ENCODE measurements at regions not wholly inside any gene's neighbourhood (a gene's known extent, or its start where the extent isn't known, plus 50 kb on each side); places are given as distances from the start of the nearest gene placed in this dataset.

GRCh38 chr7:113370910-113371309, 252.6 kb upstream of the SMIM30 start:
- CTCF ChIA-PET, result no interaction called here
- RAD21 ChIA-PET (ENCODE audit: unreplicated experiment), result no interaction called here
- in situ Hi-C loops (cut with MboI), result no loop called here
- no peaks in the 10 kb centered on the region for H4K20me1 ChIP-seq (ENCODE audit: control insufficient read depth, insufficient read depth)
- no peaks in the 10 kb centered on the region for H3K36me3 ChIP-seq (ENCODE audit: control insufficient read depth in 2 of 2, insufficient read depth in 2 of 2, low read length in 1 of 2)
- H3K27ac ChIP-seq (ENCODE audit: control insufficient read depth, insufficient read depth), result no peak overlapping the region
- ATAC-seq (no peak), DNase-seq (ENCODE audit: low read depth, low spot score) (no peak), FAIRE-seq (no peak)
- BruUV-seq (replicated peaks), result no TSS peak
- no peaks in the 10 kb centered on the region for H3K9me3 ChIP-seq (replicated peaks; ENCODE audit: control insufficient read depth, insufficient read depth, low read length)
- no peaks in the 10 kb centered on the region for H3K4me1 ChIP-seq (ENCODE audit: control insufficient read depth, insufficient read depth, low read length)
- H3K79me2 ChIP-seq (ENCODE audit: control insufficient read depth, insufficient read depth, low read length), result no peaks in the 10 kb centered on the region
- SMC1A ChIA-PET (ENCODE audit: uncharacterized antibody, unreplicated experiment), result interaction anchor here (1.5 kb wide), 1 partner anchor 9 kb away, joined by 4 read pairs; no protein-coding TSS in a partner anchor
- 75% methylated on average over 1 of the region's 2 CpGs for WGBS (ENCODE audit: insufficient coverage, insufficient replicate concordance, low lambda C conversion rate, missing lambda C conversion rate)
- POLR2A ChIA-PET, result no interaction called here
- no peak overlapping the region for H3K4me3 ChIP-seq
- TF ChIP-seq ASH2L (IDR thresholded peaks at IDR 0.05; ENCODE audit: borderline replicate concordance, low read depth) (no peak), MAX (IDR thresholded peaks at IDR 0.05; ENCODE audit: low read depth, low read length) (no peak), STAT1 (conservative IDR thresholded peaks at IDR 0.05) (no peak), CHD1 (IDR thresholded peaks at IDR 0.05; ENCODE audit: low read depth, low read length) (no peak), KLF5 (IDR thresholded peaks at IDR 0.05; ENCODE audit: partially characterized antibody) (no peak), DPF2 (IDR thresholded peaks at IDR 0.05) (no peak)
- no peak overlapping the region for H3K9ac ChIP-seq (ENCODE audit: control insufficient read depth, insufficient read depth, low read length)
- no peak overlapping the region for H3K4me2 ChIP-seq (ENCODE audit: control insufficient read depth, insufficient read depth)
- intact Hi-C loops (cut with micrococcal nuclease; ENCODE audit: unreplicated experiment), result no loop called here
- no peak overlapping the region for H2AFZ ChIP-seq (ENCODE audit: control insufficient read depth, low read depth, low read length)
- no peaks in the 10 kb centered on the region for H3K27me3 ChIP-seq (replicated peaks in 1 of 2; ENCODE audit: control insufficient read depth in 2 of 2, insufficient read depth in 2 of 2, low read length in 1 of 2)

GRCh38 chr7:113368256-113368655, 249.9 kb upstream of the SMIM30 start:
- ChIA-PET POLR2A (no interaction called here), SMC1A (ENCODE audit: uncharacterized antibody, unreplicated experiment) (no interaction called here), RAD21 (ENCODE audit: unreplicated experiment) (no interaction called here), CTCF (no interaction called here)
- DNase-seq (ENCODE audit: low read depth, low spot score), result no peak
- H3K9me3 ChIP-seq (replicated peaks; ENCODE audit: control insufficient read depth, insufficient read depth, low read length), result no peaks in the 10 kb centered on the region
- no peaks in the 10 kb centered on the region for H3K27me3 ChIP-seq (replicated peaks in 1 of 2; ENCODE audit: control insufficient read depth in 2 of 2, insufficient read depth in 2 of 2, low read length in 1 of 2)
- intact Hi-C loops (cut with micrococcal nuclease; ENCODE audit: unreplicated experiment) (no loop called here), in situ Hi-C loops (cut with MboI) (no loop called here)
- 50% methylated on average over 1 of the region's 1 CpG for WGBS (ENCODE audit: insufficient coverage, insufficient replicate concordance, low lambda C conversion rate, missing lambda C conversion rate)
- no peaks in the 10 kb centered on the region for H4K20me1 ChIP-seq (ENCODE audit: control insufficient read depth, insufficient read depth)
- no peak overlapping the region for H3K9ac ChIP-seq (ENCODE audit: control insufficient read depth, insufficient read depth, low read length)
- H3K36me3 ChIP-seq (ENCODE audit: control insufficient read depth in 2 of 2, insufficient read depth in 2 of 2, low read length in 1 of 2), result no peaks in the 10 kb centered on the region
- no peak overlapping the region for H3K4me2 ChIP-seq (ENCODE audit: control insufficient read depth, insufficient read depth)
- no peaks in the 10 kb centered on the region for H3K79me2 ChIP-seq (ENCODE audit: control insufficient read depth, insufficient read depth, low read length)
- H3K27ac ChIP-seq (ENCODE audit: control insufficient read depth, insufficient read depth), result no peak overlapping the region
- ATAC-seq, result no peak
- H3K4me1 ChIP-seq (ENCODE audit: control insufficient read depth, insufficient read depth, low read length), result no peaks in the 10 kb centered on the region
- no peak for FAIRE-seq
- BruUV-seq (replicated peaks), result no TSS peak
- no peak overlapping the region for H2AFZ ChIP-seq (ENCODE audit: control insufficient read depth, low read depth, low read length)
- no peak overlapping the region for H3K4me3 ChIP-seq
- TF ChIP-seq IRF5 (IDR thresholded peaks at IDR 0.05; ENCODE audit: borderline replicate concordance) (no peak), E2F8 (IDR thresholded peaks at IDR 0.05; ENCODE audit: low read depth, partially characterized antibody) (no peak), SUZ12 (IDR thresholded peaks at IDR 0.05; ENCODE audit: unreplicated experiment) (no peak), ZNF24 (IDR thresholded peaks at IDR 0.05) (no peak), ELK1 (IDR thresholded peaks at IDR 0.05; ENCODE audit: low read depth, low read length) (no peak), IKZF1 (conservative IDR thresholded peaks at IDR 0.05) (no peak), SREBF1 (IDR thresholded peaks at IDR 0.05; ENCODE audit: low read length) (no peak), ETV6 (conservative IDR thresholded peaks at IDR 0.05 in 1 of 2, IDR thresholded peaks at IDR 0.05 in 1 of 2; ENCODE audit: borderline replicate concordance in 1 of 2, low read depth in 1 of 2) (no peak), RAD51 (IDR thresholded peaks at IDR 0.05) (no peak)
